ENCODE measurements at regions not wholly inside any gene's neighbourhood (a gene's known extent, or its start where the extent isn't known, plus 50 kb on each side); places are given as distances from the start of the nearest gene placed in this dataset.
A peak's percentile ranks its signal among the peaks of the same experiment; 100 is the strongest.
"Not testable (repeated sequence)": the region's sequence is repeated elsewhere in the genome, so short reads cannot be mapped to it uniquely, and the experiment has no call there.

DNA sequence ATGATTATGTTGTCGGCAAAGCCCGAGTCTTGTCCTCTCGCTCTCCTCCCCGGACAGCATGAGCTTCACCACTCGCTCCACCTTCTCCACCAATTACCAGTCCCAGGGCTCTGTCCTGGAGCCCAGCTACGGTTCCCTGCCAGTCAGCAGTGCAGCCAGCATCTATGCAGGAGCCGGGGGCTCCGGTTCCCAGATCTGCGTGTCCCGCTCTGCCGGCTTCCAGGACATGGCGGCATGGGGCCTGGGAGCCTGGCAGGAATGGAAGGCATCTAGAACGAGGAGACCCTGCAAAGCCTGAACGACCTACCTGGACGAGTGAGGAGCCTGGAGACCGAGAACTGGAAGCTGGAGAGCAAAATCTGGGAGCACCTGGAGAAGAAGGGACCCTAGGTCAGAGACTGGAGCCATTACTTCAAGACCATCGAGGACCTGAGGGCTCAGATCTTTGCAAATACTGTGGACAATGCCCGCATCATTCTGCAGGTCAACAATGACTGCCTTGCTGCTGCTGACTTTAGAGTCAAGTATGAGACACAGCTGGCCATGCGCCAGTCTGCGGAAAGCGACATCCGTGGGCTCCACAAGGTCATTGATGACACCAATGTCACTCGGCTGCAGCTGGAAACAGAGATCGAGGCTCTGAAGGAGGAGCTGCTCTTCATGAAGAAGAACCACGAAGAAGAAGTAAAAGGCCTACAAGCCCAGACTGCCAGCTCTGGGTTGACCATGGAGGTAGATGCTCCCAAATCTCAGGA is 101.3 kb upstream of the MAN2A1 start:
- in situ Hi-C loops (cut with MboI; ENCODE audit: low pct_unique_long_range_greater_than_20kb, low sequenced_read_pairs), result no loop called here
- no peak for DNase-seq

DNA sequence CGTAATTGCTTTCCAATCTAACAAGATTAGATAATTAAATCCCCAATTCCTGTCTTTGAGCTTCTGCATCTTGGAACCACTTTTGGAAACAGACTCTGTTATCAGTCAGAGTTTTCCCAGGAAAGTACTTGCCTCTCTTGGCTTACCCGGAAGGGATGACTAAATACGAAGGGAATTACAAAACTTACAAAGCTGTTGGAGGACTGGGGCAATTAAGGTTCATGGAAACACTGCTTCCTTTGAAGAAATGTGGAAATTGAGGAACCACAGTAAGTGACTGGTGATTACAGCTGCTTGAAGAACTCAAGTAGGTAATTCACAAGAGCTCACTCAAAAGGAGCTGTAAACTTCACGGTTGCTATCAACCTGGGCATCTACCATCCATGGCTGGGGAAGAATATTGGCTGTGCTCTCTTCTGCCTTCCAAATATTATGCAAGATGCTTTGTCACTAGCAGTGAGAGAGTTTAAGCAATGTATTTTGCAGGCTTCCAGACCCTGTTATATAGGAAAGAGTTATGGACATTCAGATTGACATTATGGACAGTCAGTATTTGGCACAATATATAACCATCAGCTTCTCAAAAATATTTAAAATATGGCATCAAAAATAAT is 104.6 kb upstream of the MAN2A1 start:
- in situ Hi-C loops (cut with MboI; ENCODE audit: low pct_unique_long_range_greater_than_20kb, low sequenced_read_pairs), result no loop called here
- peak; percentile 30 for DNase-seq

DNA sequence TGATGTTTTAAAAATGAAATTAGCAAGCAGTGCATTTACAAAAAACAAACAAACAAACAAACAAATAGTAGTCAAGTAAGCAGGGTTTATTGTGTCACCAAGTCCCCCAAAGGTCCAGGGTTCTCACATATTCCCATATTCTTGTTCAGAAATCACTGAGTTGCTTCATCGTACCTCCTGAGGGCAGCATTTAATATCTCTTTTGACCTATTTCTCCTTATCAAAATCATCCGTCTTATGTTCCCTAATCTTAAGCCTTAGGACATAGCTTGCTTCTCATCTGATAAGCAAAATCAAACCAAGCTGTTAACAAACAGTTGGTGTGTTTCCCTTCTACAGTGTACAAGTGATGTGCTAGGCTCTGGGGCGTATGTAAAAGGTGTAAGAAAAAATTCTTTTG is 109.5 kb upstream of the MAN2A1 start:
- DNase-seq, result no peak
- in situ Hi-C loops (cut with MboI; ENCODE audit: low pct_unique_long_range_greater_than_20kb, low sequenced_read_pairs), result no loop called here

GRCh38 chr5:109575506-109575905 is 114.2 kb upstream of the MAN2A1 start:
- in situ Hi-C loops (cut with MboI; ENCODE audit: low pct_unique_long_range_greater_than_20kb, low sequenced_read_pairs), result no loop called here
- no peak for DNase-seq

DNA sequence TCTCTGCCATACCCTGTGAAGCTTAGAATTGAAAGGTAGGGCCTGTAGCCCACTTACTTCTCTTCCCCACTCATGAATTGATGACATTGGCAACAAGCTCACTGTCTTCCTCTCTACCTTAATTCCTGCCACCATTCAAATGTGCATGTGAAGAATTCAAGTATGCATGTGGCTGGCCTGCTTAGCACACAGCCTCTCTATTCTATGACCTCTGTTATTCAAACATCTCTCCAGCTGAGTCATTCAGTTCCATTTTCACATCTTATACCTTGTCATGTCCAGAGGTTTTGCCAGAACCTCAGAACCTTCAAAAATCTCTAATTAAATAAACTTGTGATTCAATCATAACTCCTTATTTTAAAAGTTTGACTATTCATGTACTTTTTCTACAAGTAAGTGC is 114.7 kb upstream of the MAN2A1 start:
- DNase-seq, result no peak
- in situ Hi-C loops (cut with MboI; ENCODE audit: low pct_unique_long_range_greater_than_20kb, low sequenced_read_pairs), result no loop called here

GRCh38 chr5:109573766-109574165 is 116.0 kb upstream of the MAN2A1 start:
- DNase-seq, result no peak
- in situ Hi-C loops (cut with MboI; ENCODE audit: low pct_unique_long_range_greater_than_20kb, low sequenced_read_pairs), result no loop called here

DNA sequence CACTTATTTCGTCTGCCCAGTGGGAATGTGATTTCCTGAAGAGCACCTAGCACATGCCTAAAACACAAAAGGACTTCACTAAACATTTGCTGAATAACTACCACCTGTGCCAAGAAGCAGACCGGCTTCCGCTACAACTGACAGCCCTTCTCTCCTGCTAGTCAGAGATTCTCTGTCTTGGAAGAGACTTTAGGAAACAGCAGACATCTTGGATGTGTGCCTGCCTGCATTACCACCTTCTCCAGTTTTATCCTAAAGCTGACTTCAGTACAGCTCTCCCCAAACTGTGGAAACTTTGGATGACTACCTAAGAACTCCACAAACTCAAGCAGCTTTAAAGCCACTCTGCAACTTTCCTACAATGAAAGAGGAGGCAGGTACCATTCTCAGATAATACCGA is 116.5 kb upstream of the MAN2A1 start:
- in situ Hi-C loops (cut with MboI; ENCODE audit: low pct_unique_long_range_greater_than_20kb, low sequenced_read_pairs), result no loop called here
- DNase-seq, result no peak

DNA sequence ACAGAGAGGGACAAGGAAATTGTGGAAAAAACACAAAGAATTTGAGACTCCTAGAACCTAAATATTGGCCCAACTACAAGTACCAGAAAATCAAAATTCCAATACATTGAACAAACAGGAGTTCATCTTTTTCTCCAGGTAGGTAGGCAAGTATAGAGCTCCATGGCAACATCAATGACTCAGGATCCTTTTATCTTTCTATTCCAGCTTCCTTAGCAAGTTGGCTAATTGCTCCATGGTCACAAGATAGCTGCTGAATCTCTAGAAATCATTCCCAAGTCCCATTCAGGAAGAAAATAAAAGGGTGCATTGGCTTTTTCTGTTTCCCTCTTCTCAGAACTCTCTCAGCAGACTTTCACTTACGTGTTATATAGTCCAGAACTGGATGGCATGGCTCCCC is 117.9 kb upstream of the MAN2A1 start:
- no peak for DNase-seq
- in situ Hi-C loops (cut with MboI; ENCODE audit: low pct_unique_long_range_greater_than_20kb, low sequenced_read_pairs), result no loop called here

DNA sequence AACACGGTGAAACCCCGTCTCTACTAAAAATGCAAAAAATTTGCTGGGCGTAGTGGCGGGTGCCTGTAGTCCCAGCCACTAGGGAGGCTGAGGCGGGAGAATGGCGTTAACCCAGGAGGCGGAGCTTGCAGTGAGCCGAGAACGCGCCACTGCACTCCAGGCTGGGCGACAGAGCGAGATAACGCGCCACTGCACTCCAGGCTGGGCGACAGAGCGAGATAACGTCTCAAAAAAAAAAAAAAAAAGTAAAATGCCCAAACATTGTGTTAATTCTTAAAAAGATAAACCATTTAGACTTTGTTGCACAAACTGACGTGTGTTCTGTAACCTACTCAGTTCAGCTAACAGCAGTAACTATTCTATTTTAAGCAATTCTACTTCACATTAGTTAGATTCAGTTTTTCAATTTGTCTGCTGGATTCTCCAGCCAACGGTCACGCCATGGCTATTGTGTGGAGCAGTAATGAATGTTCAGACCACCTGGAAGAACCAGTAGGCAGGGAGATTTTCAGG is 119.3 kb upstream of the MAN2A1 start:
- in situ Hi-C loops (cut with MboI; ENCODE audit: low pct_unique_long_range_greater_than_20kb, low sequenced_read_pairs), result no loop called here
- no peak for DNase-seq

DNA sequence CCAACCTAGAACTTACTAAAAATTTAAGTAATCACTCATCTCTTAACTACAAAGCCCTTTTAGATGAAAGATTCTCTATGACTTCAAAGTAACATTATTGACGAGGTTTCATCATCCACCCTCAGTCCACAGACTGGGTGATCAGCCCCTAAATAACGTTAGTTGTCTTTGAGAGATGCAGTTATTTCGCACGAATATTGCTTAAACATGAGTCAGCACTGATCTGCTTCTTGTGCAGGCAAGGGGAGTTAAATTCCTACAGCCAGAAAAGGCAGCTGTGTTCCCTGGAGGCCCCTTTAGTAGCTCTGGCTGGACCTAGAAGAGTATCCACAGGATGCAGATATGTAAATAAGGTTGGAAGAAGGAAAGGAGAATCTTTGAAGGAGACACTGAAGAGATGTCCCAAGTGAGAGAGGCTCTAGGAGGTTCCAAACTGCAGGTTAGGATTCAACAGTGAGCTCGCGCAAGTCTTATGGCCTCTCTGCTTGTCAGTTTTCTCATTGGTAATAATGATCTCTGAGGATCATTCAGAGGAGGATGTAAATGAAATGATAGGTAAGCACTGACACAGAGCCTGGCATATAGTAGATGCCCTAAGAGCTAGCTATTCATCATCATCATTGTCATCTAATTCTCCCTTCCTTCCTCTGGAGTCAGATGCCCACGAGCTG is 122.2 kb upstream of the MAN2A1 start:
- no peak for DNase-seq
- in situ Hi-C loops (cut with MboI; ENCODE audit: low pct_unique_long_range_greater_than_20kb, low sequenced_read_pairs), result no loop called here

- DNase-seq, result no peak
- in situ Hi-C loops (cut with MboI; ENCODE audit: low pct_unique_long_range_greater_than_20kb, low sequenced_read_pairs), result no loop called here
Measured at GRCh38 chr5:109566361-109566760, 123.4 kb upstream of the MAN2A1 start.

DNA sequence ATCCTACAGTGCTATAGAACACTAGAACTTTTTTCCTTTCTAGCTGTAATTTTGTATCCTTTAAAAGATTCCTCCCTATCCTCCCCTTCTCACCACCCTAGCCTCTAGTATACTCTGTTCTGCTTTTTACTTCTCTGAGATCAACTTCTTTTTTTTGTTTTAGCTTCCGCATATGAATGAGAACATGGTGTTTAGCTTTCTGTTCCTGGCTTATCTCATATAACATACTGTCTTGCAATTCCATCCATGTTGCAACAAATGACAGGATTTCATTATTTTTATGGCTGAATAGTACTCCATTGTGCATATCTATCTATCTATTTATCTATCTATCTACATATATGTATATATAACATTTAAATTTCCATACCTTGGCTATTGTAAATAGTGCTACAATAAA is 126.0 kb upstream of the MAN2A1 start:
- in situ Hi-C loops (cut with MboI; ENCODE audit: low pct_unique_long_range_greater_than_20kb, low sequenced_read_pairs), result no loop called here
- peak; percentile 18 for DNase-seq

GRCh38 chr5:109563189-109563588 is 126.5 kb upstream of the MAN2A1 start:
- in situ Hi-C loops (cut with MboI; ENCODE audit: low pct_unique_long_range_greater_than_20kb, low sequenced_read_pairs), result no loop called here
- no peak for DNase-seq

DNA sequence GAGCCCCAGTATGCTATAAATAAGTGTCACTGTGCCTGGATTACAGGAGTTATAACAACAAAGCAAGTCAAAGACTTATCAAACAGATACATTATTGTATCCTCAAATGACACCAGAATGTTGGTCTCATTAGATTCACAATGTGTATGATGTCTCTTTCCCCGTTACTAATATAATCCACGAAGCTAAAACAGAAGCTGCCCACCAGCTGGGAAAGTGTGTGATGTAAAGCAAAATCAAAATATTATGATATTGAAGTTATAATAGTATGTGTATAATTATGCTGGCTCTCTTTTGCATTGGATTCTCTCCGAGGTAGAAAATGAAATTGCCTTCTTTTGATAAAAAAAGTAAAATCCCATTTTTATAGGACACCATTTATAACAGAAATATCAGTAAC is 127.3 kb upstream of the MAN2A1 start:
- in situ Hi-C loops (cut with MboI; ENCODE audit: low pct_unique_long_range_greater_than_20kb, low sequenced_read_pairs), result no loop called here
- no peak for DNase-seq

GRCh38 chr5:109561447-109561846 is 128.3 kb upstream of the MAN2A1 start:
- DNase-seq, result no peak
- in situ Hi-C loops (cut with MboI; ENCODE audit: low pct_unique_long_range_greater_than_20kb, low sequenced_read_pairs), result no loop called here

DNA sequence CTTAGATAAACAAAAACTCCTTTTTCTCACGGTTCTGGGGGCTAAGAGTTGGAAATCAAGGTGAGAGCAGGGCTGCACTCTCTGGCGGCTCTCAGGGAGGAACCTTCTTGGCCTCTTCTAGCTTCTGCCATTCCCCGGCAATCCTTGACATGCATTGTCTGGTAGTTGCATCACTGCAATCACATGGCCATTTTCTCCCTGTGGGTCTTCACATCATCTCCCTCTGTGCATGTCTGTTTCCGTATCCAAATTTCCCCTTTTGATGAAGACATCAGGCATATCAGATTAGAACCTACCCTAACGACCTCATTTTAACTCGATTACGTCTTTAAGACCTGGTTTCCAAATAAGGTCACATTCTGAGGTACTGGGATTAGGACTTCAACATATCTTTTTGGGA is 129.2 kb upstream of the MAN2A1 start:
- in situ Hi-C loops (cut with MboI; ENCODE audit: low pct_unique_long_range_greater_than_20kb, low sequenced_read_pairs), result no loop called here
- DNase-seq, result no peak

- in situ Hi-C loops (cut with MboI; ENCODE audit: low pct_unique_long_range_greater_than_20kb, low sequenced_read_pairs), result no loop called here
Measured at GRCh38 chr5:109558952-109559351, 130.8 kb upstream of the MAN2A1 start.

GRCh38 chr5:109558364-109558763 is 131.4 kb upstream of the MAN2A1 start:
- DNase-seq, result no peak
- in situ Hi-C loops (cut with MboI; ENCODE audit: low pct_unique_long_range_greater_than_20kb, low sequenced_read_pairs), result no loop called here

More at GRCh38 chr5:109558952-109559351, 130.8 kb upstream of the MAN2A1 start:
- DNase-seq, result no peak

DNA sequence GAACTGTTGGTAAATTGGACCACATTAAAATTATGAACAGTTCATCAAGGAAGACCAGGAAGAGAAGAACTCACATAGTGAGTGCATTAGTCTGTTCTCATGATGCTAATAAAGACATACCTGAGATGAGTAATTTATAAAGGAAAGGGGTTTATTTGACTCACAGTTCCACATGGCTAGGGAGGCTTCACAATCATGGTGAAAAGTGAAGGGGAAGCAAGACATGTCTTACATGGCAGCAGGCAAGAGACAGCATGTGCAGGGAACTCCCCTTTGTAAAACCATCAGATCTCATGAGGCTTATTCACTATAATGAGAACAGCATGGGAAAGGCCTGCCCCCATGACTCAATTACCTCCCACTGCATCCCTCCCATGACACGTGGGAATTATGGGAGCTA is 135.9 kb upstream of the MAN2A1 start:
- in situ Hi-C loops (cut with MboI; ENCODE audit: low pct_unique_long_range_greater_than_20kb, low sequenced_read_pairs), result no loop called here

DNA sequence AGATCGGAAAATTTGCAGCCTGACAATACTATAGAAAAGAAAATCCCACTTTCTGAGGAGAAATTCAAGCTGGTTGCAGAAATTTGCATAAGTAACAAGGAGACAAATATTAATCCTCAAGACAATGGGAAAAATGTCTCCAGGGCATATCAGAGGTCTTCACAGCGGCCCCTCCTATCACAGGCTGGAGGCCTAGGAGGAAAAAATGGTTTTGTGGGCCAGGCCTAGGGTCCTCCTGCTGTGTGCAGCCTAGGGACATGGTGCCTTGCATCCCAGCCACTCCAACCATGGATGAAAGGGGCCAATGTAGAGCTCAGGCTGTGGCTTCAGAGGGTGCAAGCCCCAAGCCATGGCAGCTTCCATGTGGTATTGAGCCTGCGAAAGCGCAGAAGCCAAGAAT is 138.5 kb upstream of the MAN2A1 start:
- in situ Hi-C loops (cut with MboI; ENCODE audit: low pct_unique_long_range_greater_than_20kb, low sequenced_read_pairs); DNase-seq: not testable (repeated sequence)

More for the DNA sequence above, 135.9 kb upstream of the MAN2A1 start:
- no peak for DNase-seq
